GM23248 (cell line): ENCODE measurements at regions not wholly inside any gene's neighbourhood (a gene's known extent, or its start where the extent isn't known, plus 50 kb on each side); places are given as distances from the start of the nearest gene placed in this dataset.

Source experiments
- EZH2 ChIP-seq: fragments of 200-600 bp; sonication (generic); IDR thresholded peaks from 2 replicates; pipeline ENCODE4 v1.6.1; 2018; ENCODE audit warnings: antibody characterized with exemption, mild to moderate bottlenecking; ENCODE audit not compliant: insufficient read depth, poor library complexity, severe bottlenecking
- EZH2phosphoT487 ChIP-seq: fragments of 200-600 bp; sonication (generic); IDR thresholded peaks from 2 replicates; pipeline ENCODE4 v1.6.1; 2018; ENCODE audit warnings: antibody characterized with exemption, moderate library complexity, mild to moderate bottlenecking, low read depth; ENCODE audit not compliant: insufficient read depth

GRCh38 chr2:23237147-23237546, 147.8 kb upstream of the KLHL29 start:
- TF ChIP-seq EZH2 (no peak), EZH2phosphoT487 (no peak)
